Smooth muscle cell (in vitro differentiated cells): ENCODE measurements at regions not wholly inside any gene's neighbourhood (a gene's known extent, or its start where the extent isn't known, plus 50 kb on each side); places are given as distances from the start of the nearest gene placed in this dataset.

Experiments used
- DNase-seq: peaks from one replicate; lab custom pipeline; 2025; ENCODE audit not compliant: unreplicated experiment; lab: John Stamatoyannopoulos, UW
- H2AFZ ChIP-seq: fragments of 200-600 bp; sonication (generic); 2 replicates; pipeline ENCODE4 v1.6.0; 2016; ENCODE audit warnings: antibody characterized with exemption, low read depth, mild to moderate bottlenecking
- H3F3A ChIP-seq: fragments of 200-600 bp; sonication (generic); 2 replicates; pipeline ENCODE4 v1.6.0; 2017; ENCODE audit warnings: antibody characterized with exemption, low read depth
- H3K27ac ChIP-seq: fragments of 200-600 bp; sonication (generic); 2 replicates; pipeline ENCODE4 v1.5.1; 2016; ENCODE audit warnings: low read depth, mild to moderate bottlenecking
- H3K27me3 ChIP-seq: fragments of 200-600 bp; sonication (generic); 2 replicates; pipeline ENCODE4 v1.6.1; 2016; ENCODE audit warnings: low read depth, mild to moderate bottlenecking
- H3K36me3 ChIP-seq: fragments of 200-600 bp; sonication (generic); 2 replicates; pipeline ENCODE4 v1.5.1; 2016; ENCODE audit warnings: low read depth
- H3K4me1 ChIP-seq: fragments of 200-600 bp; sonication (generic); 2 replicates; pipeline ENCODE4 v1.5.1; 2016; ENCODE audit warnings: low read depth
- H3K4me2 ChIP-seq: fragments of 200-600 bp; sonication (generic); 2 replicates; pipeline ENCODE4 v1.6.0; 2016; ENCODE audit warnings: mild to moderate bottlenecking
- H3K4me3 ChIP-seq: fragments of 200-600 bp; sonication (generic); 2 replicates; pipeline ENCODE4 v1.5.1; 2016; ENCODE audit warnings: mild to moderate bottlenecking
- H3K79me2 ChIP-seq: fragments of 200-600 bp; sonication (generic); 2 replicates; pipeline ENCODE4 v1.6.0; 2016; ENCODE audit warnings: low read depth, mild to moderate bottlenecking
- H3K9ac ChIP-seq: fragments of 200-600 bp; sonication (generic); 2 replicates; pipeline ENCODE4 v1.6.0; 2016; ENCODE audit warnings: low read depth
- H3K9me3 ChIP-seq: fragments of 200-600 bp; sonication (generic); replicated peaks from 2 replicates; pipeline ENCODE4 v1.5.1; 2016; ENCODE audit warnings: low read depth
- H4K20me1 ChIP-seq: fragments of 200-600 bp; sonication (generic); 2 replicates; pipeline ENCODE4 v1.6.0; 2016; ENCODE audit warnings: low read depth
- CTCF ChIP-seq: fragments of 200-600 bp; sonication (generic); IDR thresholded peaks from 2 replicates; pipeline ENCODE4 v1.5.1; 2017; ENCODE audit warnings: borderline replicate concordance, mild to moderate bottlenecking, antibody characterized with exemption; ENCODE audit not compliant: insufficient read depth, poor library complexity, severe bottlenecking
- WGBS: methylation state at CpG from one replicate; pipeline ENCODE4 v1.1.7; 2016; ENCODE audit warnings: low lambda C conversion rate; 5-methylcytosine and 5-hydroxymethylcytosine counted together

DNA sequence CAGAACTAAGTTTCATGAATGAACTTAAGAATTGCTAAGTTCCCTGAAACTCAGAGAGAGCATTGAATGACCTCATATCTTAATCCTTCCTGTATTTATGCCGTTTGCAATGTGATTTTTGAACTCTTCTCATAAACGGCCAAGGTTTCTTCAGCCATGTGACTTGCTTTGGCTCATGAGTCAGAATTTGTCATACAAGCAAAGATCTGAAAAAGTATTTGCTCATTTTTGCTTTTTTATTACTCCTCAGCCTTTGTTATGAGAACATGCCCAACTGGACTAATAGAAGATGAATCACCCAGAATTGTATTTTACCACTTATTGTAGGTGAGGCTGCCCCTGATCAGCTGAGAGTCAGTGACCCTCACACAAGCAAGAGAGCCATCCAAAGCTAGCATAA lies 693.8 kb downstream of the BCL11B start:
- no peak overlapping the region for H2AFZ ChIP-seq
- no peak overlapping the region for H3K4me3 ChIP-seq
- H3K9ac ChIP-seq = no peak overlapping the region
- H3K36me3 ChIP-seq = no peaks in the 10 kb centered on the region
- H3K27ac ChIP-seq = peak overlapping the region; percentile 63
- no peaks in the 10 kb centered on the region for H3F3A ChIP-seq
- WGBS = 37% methylated on average over 2 of the region's 2 CpGs
- no peaks in the 10 kb centered on the region for H3K9me3 ChIP-seq
- no peak for DNase-seq
- no peaks in the 10 kb centered on the region for H3K27me3 ChIP-seq
- no peaks in the 10 kb centered on the region for H3K79me2 ChIP-seq
- peak overlapping the region; percentile 26 for H3K4me2 ChIP-seq
- H4K20me1 ChIP-seq = no peaks in the 10 kb centered on the region
- no peaks in the 10 kb centered on the region for H3K4me1 ChIP-seq
- TF ChIP-seq CTCF = no peak

DNA sequence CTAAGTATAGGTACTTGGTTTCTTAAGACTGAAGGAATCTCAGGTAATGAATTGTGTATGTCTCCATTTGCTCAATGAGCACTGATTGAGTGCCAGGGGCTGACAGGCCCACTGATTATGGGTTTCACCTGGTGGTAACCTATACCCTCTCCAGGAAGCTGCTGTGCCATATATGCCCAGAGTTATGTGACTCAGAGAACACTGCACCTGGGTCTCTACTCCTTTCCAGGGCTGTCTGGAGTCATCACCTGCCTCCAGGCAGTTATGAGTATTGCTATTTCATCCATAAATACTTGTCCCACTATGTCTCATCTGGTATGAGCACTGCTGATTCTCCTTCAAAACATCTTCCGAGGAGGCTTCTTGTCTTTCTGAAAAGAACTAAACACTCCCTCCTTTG lies 692.9 kb downstream of the BCL11B start:
- H3K4me2 ChIP-seq = no peak overlapping the region
- no peaks in the 10 kb centered on the region for H3K9me3 ChIP-seq
- no peak for DNase-seq
- H3K9ac ChIP-seq = no peak overlapping the region
- no peaks in the 10 kb centered on the region for H3K79me2 ChIP-seq
- no peaks in the 10 kb centered on the region for H3K36me3 ChIP-seq
- H2AFZ ChIP-seq = no peak overlapping the region
- no peak overlapping the region for H3K4me3 ChIP-seq
- no peaks in the 10 kb centered on the region for H3K27me3 ChIP-seq
- no peak for TF ChIP-seq CTCF
- H3F3A ChIP-seq = no peaks in the 10 kb centered on the region
- 85% methylated on average over 1 of the region's 1 CpG for WGBS
- no peak overlapping the region for H3K27ac ChIP-seq
- H3K4me1 ChIP-seq = no peaks in the 10 kb centered on the region
- no peaks in the 10 kb centered on the region for H4K20me1 ChIP-seq

DNA sequence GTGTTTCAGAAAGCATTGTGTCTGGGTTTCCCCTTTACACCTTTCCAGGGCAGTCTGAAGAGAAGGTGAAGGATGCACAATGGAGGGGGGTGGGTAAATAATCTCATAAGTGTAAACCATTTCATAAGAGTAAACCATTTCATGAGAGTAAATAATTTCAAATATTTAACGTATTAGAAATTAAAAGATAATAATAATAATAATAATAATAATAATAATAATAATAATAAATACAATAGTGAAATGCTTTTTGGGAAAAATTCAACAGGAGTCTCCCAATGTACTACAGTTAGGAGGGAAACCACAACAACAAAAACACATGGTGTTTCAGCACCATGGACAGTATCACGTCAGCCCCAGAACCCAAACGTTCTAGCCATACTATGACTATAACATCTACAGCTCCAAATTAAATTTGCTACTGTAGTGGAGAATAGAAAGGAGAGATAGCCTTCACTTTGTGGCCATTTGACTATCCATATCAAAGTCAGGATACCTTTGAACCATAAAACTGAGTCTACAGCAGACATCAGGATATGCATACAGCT lies 691.8 kb downstream of the BCL11B start:
- TF ChIP-seq CTCF = no peak
- Histone ChIP-seq H3K4me2 (no peak overlapping the region), H2AFZ (no peak overlapping the region), H3K9ac (no peak overlapping the region), H3K27ac (no peak overlapping the region), H4K20me1 (no peaks in the 10 kb centered on the region), H3K79me2 (no peaks in the 10 kb centered on the region), H3K36me3 (no peaks in the 10 kb centered on the region), H3K4me3 (no peak overlapping the region), H3F3A (no peaks in the 10 kb centered on the region), H3K4me1 (no peaks in the 10 kb centered on the region), H3K9me3 (no peaks in the 10 kb centered on the region), H3K27me3 (no peaks in the 10 kb centered on the region)
- DNase-seq = no peak
- 17% methylated on average over 3 of the region's 3 CpGs for WGBS

DNA sequence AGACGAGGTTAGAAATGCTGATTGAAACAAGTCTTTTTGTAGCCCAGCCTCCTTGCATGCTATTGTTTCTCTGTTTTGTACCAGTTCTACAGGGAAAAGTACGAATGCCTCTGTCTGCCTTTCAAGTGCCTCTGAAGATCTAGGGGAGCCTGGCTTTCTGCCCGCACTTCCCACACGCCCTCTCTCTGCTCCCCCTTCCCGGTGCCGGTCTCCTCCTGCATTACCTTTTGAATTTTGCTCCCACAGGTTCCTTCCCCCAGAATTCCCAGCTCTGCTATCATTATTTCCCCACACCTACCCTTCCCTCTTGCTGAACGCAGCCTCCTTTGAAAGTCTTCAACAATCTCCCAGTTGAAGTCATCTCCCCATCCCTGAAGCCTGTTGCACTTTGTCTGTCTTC lies 689.7 kb downstream of the BCL11B start:
- no peak for DNase-seq
- H3K4me1 ChIP-seq = peaks cover 10% of the 10 kb centered on the region
- no peaks in the 10 kb centered on the region for H3K27me3 ChIP-seq
- no peaks in the 10 kb centered on the region for H3F3A ChIP-seq
- no peaks in the 10 kb centered on the region for H4K20me1 ChIP-seq
- no peaks in the 10 kb centered on the region for H3K9me3 ChIP-seq
- 77% methylated on average over 7 of the region's 7 CpGs for WGBS
- no peaks in the 10 kb centered on the region for H3K36me3 ChIP-seq
- H3K79me2 ChIP-seq = no peaks in the 10 kb centered on the region
- no peak overlapping the region for H3K4me3 ChIP-seq
- no peak overlapping the region for H3K9ac ChIP-seq
- no peak overlapping the region for H3K27ac ChIP-seq
- no peak for TF ChIP-seq CTCF
- H3K4me2 ChIP-seq = no peak overlapping the region
- no peak overlapping the region for H2AFZ ChIP-seq
